NCI-H146 (cell line): ENCODE measurements at regions not wholly inside any gene's neighbourhood (a gene's known extent, or its start where the extent isn't known, plus 50 kb on each side); places are given as distances from the start of the nearest gene placed in this dataset.

Experiments
- DNase-seq: peaks from one replicate; lab custom pipeline; 2025; lab: John Stamatoyannopoulos, UW

DNA sequence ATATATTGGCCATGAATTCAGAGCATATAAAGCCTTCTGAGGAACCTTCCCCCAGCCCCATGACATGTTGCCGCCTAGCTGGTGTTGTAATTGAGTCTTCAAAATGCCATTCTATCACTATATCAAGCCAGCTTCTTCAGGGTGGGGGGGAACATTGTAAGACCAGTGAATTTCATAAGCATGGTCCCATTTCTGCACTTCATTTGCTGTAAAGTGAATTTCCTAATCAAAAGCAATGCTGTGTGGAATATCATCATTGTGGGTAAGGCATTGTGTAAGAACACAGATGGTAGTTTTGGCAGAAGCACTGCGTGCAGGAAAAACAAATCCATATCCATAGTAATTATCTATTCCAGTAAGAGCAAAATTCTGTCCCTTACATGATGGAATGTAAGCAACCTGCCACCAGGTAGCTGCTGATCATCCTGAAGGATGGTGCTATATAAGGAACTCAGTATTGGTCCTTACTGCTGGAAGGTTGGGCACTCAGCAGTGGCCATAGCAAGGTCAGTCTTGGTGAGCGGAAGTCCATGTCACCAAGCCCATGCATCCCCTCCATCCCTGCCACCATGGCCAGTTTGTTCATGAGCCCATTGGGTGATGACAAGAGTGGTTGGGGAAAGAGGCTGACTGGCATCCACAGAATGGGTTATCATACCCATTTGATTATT lies 159.4 kb downstream of the COPS8 start:
- no peak for DNase-seq

DNA sequence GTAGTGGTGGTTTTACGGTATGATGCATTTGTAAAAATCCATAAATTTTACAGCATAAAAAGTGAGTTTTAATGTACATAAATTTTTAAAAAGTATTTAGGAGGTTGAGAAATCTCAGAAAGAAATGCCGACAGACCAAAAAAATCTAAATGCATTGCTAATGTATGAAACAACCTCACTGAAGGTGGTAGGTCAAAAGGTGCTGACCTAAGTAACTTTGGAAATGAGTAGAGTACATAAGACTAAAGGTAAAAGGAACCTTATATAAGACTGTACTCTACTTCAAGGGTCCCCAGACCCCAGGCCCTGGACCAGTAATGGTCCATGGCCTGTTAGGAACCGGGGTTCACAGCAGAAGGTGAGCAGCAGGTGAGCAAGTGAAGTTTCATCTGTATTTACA lies 163.4 kb downstream of the COL6A3 start:
- no peak for DNase-seq

DNA sequence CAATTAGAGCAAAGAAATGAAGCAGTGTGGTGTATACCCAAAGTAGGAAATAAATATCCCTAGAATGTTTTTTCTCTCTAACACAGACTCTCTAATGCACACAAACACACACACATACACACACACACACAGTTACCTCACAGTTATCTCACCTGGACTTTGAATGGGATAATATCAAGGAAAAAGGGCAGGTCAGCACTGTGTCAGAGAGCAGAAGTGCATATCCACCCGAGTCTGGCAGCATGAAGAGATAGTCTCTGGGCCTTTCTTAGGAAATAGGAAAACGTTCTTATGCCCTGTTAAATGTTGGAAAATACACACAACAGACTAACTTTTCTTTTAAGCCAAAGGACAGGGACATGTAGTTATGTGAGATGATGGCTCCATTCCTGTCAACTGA lies 162.0 kb downstream of the COL6A3 start:
- DNase-seq = no peak

DNA sequence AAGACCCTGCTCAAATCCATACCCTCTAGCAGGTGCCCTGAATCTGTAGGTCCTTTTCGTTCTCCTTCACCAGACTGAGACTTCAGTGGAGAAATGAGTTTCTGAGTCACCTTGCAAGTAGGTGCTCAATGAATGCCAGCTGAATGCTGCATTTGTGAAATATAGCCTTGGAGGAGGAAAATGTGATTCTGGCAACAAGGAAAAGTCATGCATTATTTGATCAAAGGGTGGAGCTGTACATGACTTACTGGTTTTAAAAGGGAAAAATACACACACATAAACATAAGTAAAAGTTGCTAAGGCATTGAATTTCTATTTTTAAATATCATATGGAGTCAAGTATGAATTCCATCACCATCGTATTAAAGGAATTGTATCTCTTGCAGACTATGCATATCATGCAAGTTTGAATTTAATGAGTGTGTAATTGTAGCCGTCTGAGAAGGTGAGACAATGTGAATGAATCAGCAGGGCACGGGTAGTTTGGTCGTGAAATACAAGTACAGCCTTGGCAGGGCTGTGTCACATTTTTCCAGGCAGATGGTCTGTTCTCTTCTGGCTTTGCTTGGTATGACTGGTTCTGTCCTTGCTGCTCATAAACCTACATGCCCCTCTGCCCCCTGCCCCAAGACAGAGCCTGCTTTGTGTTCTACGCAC lies 160.8 kb downstream of the COL6A3 start:
- DNase-seq = no peak

DNA sequence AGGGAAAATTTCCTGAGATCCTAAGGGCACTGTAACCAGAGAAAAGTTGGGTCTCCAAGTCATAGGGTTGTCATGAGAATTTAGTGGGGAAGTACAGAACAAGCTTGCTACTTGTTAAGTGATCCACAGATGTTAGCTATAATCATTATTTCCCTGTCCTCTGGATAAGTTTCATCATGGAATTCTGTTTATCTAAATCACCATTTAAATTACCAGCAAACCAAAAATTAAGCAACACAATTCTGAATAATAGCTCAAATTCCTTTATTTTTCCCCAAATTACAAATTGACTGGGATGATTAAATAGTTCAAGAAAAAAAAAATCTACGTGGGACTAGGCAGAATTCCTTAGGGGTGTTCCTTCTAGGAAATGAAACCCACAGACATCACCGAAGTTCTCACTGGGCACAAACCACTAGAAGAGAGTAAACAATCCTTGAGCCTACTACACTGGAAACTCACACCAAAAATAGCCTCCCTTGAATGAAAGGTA lies 159.5 kb downstream of the COL6A3 start:
- DNase-seq = no peak

DNA sequence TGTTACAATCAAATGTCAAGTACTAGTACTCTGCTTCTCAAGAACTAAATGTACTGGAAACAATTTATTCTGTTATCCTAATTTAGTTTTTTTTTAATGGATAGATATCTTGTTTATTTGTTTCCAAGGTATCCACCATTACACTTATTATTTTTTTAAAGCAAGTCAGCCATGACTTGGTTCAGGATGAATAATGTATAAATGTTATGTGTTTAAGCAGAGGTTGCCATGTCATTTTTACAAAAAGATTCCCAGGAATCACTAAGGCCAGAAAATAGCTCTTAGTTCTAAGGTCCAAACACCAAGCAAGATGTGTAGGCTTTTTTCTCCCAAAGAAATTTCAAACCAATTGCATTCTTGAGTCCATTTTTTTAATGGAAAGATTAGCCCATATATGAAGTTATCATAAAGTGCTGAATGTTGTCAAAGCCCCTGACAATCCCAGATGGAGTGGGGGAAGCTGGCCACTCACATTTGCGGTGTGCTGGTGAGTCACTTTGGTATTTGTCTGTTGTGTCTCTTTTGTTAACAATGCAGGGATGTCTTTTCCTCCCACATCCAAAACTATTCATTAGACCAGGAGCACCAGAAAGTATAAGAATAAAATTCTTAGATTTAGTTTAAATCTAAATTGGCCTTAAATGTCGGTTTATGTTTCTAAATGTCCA lies 158.9 kb downstream of the COL6A3 start:
- no peak for DNase-seq

DNA sequence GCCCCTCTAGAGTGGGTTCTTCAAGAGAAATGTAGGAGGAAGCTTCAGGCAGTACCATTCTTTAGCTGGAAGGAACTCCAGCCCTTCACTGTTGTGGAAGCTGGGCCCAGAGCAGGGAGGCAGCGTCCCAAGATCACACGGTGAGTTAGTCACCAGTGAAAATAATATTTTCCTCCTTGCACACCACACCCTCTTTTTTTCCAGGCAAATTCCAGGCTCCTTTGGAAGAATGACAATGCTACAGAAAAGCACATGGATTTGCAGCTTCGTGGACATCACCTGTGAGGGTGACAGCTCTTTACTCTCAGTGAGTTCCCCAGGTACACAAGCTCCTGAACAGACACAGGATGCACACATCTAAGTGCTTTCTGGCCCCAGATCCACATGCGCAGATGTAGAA lies 157.1 kb downstream of the COL6A3 start:
- DNase-seq = no peak

DNA sequence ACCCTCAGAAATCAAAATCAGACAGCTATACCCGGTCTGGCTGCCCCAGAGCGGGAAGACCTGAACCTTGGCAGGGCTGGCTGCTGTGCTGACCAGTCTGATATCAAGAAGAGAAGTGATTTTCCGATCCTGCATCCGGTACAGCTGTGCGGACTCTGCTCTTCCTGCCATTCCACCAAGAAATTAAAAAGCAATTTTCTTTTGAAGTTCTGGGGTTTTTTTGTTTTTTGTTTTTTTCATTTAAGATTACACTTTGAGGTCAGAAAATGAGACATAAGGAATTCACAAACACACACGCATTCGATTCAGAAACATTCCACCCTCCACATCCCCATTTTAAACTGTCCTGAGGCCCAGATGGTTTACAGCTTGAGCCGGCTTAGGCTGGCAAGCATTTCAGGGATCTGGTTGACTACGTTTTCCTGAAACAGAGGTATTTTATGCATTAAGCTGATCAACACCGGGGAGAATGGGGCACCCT lies 156.5 kb downstream of the COL6A3 start:
- no peak for DNase-seq

DNA sequence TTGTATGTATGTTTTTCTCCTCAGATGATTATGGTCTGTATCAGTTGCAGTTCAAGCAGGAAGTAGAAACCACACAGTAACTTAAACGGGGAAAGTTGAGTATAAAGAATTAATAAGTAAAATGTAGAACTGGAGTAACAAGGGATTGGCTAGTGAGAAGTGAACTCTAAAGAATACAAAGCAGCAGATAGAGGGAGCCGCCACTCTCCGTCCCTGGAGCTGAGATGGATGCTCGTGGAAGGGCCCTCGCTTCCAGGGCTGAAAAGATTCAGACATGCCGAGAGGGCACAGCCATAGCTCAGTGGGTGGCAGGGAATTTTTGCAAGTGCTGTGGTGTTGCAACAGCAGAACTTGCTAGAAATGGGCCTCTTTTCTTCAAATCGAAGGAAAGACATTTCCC lies 155.8 kb downstream of the COL6A3 start:
- DNase-seq = no peak

DNA sequence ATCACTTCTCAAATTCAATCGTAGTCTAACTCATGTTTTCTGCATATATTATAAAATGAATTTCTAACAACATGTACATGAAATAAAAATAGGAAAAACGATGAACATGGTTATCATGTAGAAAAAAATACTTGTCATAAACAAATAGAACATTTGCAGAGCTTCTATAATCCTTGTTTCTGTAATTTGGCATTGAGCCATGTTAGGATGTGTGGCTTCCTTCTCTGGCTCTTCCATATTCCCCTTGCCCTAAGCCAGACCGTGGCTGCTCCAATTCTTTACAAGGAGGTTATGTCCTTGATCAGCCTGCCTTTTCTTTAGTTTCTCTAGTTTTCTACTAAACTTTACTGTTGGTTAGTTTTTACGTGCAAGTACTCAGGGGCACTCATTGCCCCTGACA lies 155.3 kb downstream of the COL6A3 start:
- DNase-seq = no peak

DNA sequence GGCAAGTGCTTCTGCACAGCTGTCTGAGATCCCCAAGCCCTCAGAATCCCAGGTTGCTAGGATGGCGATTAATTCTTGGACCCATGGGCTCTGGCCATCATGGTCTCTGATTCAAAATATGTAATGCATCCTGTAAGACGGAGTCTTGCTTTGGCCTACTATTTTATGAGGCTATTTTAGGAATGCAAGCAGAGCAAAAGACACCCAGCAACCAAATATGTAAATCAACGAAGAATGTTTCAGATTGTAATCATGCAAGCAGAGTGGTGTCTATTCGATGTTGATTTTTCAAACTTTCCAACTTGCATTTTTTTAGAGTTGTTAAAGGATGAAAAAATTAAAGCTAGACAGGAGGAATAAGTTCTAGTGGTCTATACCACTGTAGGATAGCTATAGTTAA lies 154.8 kb downstream of the COL6A3 start:
- no peak for DNase-seq

DNA sequence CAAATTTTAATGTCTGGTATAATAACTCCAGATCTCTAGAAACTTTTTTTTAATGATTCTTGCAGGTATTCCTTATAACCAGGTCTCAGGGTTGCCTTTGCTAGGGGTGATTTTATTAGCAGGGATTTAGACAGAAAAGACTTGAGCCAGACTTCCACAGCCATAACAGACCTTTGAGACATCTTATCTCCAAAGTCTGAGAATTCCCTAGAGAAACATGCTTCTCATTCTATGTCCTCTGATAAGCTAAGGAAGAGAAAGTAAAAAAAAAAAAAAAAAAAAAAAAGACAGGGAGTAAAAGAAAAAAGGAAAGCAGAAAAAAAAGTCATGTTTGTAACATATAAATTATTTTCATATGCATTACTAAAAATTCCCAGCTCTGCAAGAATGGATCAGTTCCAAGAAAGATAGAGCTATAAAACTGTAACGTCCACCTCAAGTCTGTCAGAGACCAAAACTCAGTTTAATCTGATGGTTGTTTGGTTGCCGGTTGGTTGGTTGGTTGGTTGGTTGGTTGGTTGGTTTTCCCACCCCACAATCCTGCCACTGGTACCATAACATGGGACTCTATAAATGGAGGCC lies 153.8 kb downstream of the COL6A3 start:
- no peak for DNase-seq

DNA sequence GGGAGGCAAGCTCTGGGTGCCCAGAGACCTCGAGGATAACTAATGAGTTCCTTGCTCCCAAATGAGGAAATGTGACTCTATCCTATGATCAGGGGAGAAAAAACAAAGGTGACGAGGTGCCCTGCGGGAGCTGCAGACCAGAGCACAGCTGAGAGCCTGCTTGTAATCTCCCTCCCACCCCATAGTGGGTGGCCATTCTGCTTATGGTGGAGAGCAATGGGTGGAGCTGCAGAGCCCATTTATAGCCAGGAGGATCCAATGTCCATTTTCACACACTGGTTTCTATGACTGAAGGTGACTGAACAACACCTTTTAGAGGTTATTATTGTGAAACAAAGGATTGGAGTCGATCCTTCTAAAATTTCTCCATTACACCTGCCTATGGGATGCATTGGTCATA lies 153.3 kb downstream of the COL6A3 start:
- DNase-seq = no peak

DNA sequence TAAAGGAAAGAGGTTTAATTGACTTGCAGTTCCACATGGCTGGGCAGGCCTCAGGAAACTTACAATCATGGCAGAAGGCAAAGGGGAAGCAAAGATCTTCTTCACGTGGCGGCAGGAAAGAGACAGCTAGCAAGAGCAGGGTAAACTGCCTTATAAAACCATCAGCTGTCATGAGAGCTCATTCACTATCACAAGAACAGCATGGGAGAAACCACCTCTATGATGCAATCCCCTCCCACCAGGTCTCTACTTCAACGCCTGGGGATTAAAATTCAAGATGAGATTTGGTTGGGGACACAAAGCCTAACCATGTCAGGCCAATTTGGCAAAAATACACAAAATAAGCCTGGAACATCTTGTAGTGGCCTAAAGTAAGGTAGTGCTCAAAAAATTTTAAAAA lies 152.6 kb downstream of the COL6A3 start:
- DNase-seq = no peak

DNA sequence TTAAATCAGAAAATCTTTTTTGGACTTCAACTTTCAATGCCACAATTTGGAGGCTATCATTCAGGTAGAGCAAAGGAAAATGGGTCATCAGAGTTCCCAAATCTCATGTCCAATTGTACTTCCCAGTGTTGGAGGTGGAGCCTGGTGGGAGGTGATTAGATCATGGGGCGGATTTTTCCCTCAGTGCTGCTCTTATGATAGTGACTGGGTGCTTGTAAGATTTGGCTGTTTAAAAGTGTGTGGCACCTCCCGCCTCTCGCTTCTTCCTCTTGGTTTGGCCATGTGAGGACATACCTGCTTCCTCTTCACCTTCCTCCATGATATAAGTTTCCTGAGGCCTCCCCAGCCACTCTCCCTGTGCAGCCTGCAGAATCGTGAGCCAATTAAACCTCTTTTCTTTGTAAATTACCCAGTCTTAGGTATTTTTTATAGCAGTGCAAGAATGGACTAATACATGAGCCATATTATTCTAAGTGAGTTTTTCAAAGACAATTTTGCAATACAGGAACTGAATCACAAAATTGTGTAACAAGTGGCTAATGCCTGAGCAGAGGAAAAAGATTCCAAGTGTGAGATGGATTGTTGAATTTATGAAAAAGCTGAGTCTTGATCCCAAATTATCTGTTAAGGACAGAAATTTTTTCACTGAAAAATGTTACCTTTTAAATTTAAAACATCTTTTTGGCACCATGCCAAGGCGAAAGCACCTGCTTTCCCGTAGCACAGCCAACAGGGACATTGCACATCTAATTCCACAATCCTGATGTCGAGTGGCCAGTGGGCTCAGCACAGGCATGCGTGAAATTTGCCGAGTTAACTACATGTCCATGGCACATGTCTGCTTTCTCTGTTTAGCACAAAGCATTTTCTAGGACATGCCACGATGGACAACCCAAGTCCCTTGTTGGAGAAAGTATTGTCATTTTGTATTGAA lies 150.9 kb downstream of the COL6A3 start:
- DNase-seq = no peak

DNA sequence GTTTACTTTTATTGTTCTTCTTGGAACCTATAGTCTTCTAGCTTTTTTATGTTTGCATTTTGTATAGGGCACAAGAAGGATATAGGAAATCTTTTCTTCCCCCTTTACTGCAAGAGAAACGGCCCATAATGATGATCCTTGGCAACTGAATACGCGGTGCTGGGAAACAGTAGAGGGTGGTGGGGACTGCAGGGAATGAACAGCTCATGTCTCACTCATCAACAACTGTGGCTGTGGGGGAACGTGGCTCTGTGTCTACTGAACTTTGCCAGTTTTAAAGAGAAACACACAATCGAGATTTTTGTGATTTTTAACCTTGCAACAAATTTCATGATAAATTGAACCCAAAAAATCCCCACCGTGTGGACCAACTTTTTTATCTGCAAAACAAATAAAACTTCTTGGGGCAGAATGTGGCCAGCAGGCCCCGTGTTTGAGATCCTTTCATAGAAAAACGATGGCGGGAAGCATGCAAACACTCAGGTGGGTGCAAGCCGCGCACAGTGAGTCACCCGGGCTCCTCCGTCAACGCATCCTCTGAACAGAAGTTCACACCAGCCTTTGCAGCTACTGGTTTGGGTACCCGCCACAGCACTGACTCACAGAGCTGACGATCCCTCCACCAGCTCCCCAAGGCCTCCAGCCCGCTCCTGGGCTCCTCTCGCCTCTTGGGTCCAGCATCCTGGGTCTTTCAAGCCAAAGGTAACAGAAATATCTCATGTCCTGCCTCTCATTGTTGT lies 149.3 kb downstream of the COL6A3 start:
- DNase-seq = no peak

DNA sequence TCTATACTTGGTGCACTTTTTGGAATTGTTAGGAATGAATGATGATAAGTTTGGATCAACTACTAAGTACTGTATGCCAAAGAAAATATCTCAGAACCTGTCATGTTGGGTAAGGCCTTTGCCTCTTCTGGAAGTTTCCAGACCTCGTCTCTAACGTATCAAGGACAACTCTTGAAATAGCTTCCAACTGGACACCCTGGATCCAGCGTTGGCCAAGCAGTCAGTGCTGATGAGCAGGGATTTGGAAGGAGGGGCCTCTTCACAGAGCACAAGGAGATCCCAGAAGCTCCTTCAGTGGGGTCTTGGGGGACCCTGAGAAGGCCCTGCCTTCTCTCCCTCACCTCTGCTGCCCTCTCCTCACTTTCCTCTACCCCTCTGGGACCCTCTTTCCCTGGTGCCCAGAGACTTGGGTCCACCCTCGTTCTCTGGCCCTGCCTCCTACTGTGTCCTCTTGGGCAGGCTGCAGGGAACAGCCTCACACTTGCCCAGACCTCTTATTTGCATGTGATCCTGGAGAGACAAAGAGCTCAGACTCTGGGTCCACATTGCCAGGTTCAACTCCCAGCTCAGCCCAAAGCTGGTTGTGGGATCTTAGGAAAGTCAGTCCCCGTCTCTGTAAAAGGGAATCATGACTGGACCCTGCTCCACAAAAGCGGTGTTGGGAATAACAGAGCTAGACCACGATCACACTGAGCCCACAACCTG lies 145.8 kb downstream of the COL6A3 start:
- no peak for DNase-seq

DNA sequence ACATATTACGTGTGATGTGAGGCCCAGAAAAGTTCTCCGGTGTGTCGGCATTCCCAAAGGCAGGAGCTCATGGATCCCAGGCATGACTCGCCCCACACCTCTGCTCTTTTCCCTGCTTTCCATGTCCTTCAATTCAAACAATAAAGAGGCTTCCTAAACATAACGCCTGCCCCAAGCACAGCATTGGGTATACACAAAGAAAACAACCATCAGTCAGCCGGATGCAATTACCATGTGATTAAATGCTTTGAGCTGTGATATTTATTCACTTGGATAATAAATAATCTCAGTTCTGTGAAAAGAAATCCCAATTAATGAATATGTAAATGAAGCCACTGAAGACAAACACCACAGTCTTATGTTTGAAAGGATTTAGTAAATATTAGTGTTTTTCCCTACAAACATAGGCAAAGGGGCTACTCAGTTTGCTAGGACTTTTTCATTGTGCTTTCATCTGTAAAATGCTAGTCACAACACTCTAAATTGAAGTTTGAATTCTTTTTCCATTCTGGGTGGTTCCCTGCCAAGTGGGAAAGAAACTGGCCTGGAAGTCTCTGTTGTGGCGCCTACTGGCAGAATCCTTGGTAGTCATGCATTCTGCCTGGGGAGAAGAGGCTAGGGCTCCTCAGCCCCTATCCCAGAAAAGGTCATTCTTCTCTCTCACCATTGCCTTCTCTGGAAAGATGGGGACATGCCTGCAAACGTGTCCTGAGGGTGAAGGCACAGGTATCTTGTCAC lies 144.7 kb downstream of the COL6A3 start:
- no peak for DNase-seq

DNA sequence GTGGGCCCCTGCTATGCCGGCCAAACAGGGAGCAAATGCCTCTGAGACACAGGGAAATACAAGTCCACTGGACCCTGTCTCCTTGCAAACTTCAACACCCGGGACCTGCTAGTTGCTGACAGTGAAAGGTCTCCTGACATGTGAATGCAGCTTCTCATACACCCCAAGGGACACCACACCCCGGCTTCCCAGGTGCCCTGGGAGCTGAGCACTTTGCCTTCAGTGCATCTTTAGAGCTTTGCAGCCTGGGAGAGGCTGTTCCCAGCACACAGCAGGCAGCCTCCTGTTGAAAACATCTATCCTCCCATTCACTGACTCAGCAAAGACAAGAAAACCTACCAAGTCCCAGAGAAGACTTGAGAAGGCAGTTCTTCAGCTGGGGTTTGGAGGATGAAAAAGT lies 143.4 kb downstream of the COL6A3 start:
- no peak for DNase-seq
